ENCODE measurements at regions not wholly inside any gene's neighbourhood (a gene's known extent, or its start where the extent isn't known, plus 50 kb on each side); places are given as distances from the start of the nearest gene placed in this dataset.

GRCh38 chr4:128737098-128737513 is 72.4 kb upstream of the JADE1 start (continued):
- TF ChIP-seq, protein P1, sequence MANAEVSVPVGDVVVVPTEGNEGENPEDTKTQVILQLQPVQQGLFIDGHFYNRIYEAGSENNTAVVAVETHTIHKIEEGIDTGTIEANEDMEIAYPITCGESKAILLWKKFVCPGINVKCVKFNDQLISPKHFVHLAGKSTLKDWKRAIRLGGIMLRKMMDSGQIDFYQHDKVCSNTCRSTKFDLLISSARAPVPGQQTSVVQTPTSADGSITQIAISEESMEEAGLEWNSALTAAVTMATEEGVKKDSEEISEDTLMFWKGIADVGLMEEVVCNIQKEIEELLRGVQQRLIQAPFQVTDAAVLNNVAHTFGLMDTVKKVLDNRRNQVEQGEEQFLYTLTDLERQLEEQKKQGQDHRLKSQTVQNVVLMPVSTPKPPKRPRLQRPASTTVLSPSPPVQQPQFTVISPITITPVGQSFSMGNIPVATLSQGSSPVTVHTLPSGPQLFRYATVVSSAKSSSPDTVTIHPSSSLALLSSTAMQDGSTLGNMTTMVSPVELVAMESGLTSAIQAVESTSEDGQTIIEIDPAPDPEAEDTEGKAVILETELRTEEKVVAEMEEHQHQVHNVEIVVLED (CRISPR knock-in tag; IDR thresholded peaks at IDR 0.05), result no peak
- TF ChIP-seq ERF (CRISPR knock-in tag; IDR thresholded peaks at IDR 0.05) (no peak), E2F3 (CRISPR knock-in tag; IDR thresholded peaks at IDR 0.05) (no peak), ZNF133 (CRISPR knock-in tag; IDR thresholded peaks at IDR 0.05) (no peak), FOXM1 (IDR thresholded peaks at IDR 0.05; ENCODE audit: low read depth) (0 out of 2 replicates have a peak, but pooled peaks have one; percentile 26), FOXM1 (CRISPR knock-in tag; IDR thresholded peaks at IDR 0.05; ENCODE audit: low read depth) (no peak), EP300 (IDR thresholded peaks at IDR 0.05; ENCODE audit: low read length) (peak; percentile 35; the same call in 1 of the 2 replicates), SP1 (CRISPR knock-in tag; IDR thresholded peaks at IDR 0.05) (0 out of 2 replicates have a peak, but pooled peaks have one; percentile 22), DIDO1 (tag; IDR thresholded peaks at IDR 0.05; ENCODE audit: low read depth) (no peak), CAMTA2 (CRISPR knock-in tag; conservative IDR thresholded peaks at IDR 0.05) (no peak), PBX2 (CRISPR knock-in tag; IDR thresholded peaks at IDR 0.05; ENCODE audit: low read depth) (no peak), PBX2 (tag; conservative IDR thresholded peaks at IDR 0.05; ENCODE audit: low read depth) (no peak), PURB (CRISPR knock-in tag; IDR thresholded peaks at IDR 0.05; ENCODE audit: low read depth) (no peak), SMARCA4 (IDR thresholded peaks at IDR 0.05) (no peak), FOXA3 (CRISPR knock-in tag; conservative IDR thresholded peaks at IDR 0.05 in 1 of 2, IDR thresholded peaks at IDR 0.05 in 1 of 2) (no peak), TRIM28 (IDR thresholded peaks at IDR 0.05) (peak; percentile 82), SAFB (IDR thresholded peaks at IDR 0.05; ENCODE audit: borderline replicate concordance, low read depth, low read length) (no peak), RBBP5 (IDR thresholded peaks at IDR 0.05; ENCODE audit: borderline replicate concordance, insufficient read depth, low read length, poor library complexity, severe bottlenecking) (no peak), NFIC (IDR thresholded peaks at IDR 0.05) (peak; percentile 69), ZNF324 (CRISPR knock-in tag; IDR thresholded peaks at IDR 0.05) (no peak), POLR2AphosphoS5 (IDR thresholded peaks at IDR 0.05; ENCODE audit: control insufficient read depth, insufficient read depth, low read depth, low read length) (no peak), SP2 (IDR thresholded peaks at IDR 0.05; ENCODE audit: extremely low read depth, low read depth, low read length, poor library complexity, severe bottlenecking) (no peak)
- TF ChIP-seq, protein P2, sequence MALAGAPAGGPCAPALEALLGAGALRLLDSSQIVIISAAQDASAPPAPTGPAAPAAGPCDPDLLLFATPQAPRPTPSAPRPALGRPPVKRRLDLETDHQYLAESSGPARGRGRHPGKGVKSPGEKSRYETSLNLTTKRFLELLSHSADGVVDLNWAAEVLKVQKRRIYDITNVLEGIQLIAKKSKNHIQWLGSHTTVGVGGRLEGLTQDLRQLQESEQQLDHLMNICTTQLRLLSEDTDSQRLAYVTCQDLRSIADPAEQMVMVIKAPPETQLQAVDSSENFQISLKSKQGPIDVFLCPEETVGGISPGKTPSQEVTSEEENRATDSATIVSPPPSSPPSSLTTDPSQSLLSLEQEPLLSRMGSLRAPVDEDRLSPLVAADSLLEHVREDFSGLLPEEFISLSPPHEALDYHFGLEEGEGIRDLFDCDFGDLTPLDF (CRISPR knock-in tag; IDR thresholded peaks at IDR 0.05), result no peak
- TF ChIP-seq, protein P3, sequence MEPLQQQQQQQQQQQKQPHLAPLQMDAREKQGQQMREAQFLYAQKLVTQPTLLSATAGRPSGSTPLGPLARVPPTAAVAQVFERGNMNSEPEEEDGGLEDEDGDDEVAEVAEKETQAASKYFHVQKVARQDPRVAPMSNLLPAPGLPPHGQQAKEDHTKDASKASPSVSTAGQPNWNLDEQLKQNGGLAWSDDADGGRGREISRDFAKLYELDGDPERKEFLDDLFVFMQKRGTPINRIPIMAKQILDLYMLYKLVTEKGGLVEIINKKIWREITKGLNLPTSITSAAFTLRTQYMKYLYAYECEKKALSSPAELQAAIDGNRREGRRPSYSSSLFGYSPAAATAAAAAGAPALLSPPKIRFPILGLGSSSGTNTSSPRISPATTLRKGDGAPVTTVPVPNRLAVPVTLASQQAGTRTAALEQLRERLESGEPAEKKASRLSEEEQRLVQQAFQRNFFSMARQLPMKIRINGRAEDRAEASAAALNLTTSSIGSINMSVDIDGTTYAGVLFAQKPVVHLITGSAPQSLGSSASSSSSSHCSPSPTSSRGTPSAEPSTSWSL (CRISPR knock-in tag; IDR thresholded peaks at IDR 0.05; ENCODE audit: borderline replicate concordance), result no peak
